ENCODE measurements at regions not wholly inside any gene's neighbourhood (a gene's known extent, or its start where the extent isn't known, plus 50 kb on each side); places are given as distances from the start of the nearest gene placed in this dataset.
A peak's percentile ranks its signal among the peaks of the same experiment; 100 is the strongest.
"Not testable (repeated sequence)": the region's sequence is repeated elsewhere in the genome, so short reads cannot be mapped to it uniquely, and the experiment has no call there.

GRCh38 chr15:62253294-62253693, 88.2 kb upstream of the C2CD4B start:
- TF ChIP-seq CTCF (conservative IDR thresholded peaks at IDR 0.05; ENCODE audit: low read length): no peak
- no peak overlapping the region for H3K4me3 ChIP-seq (ENCODE audit: low read length)
- no peak for DNase-seq (ENCODE audit: low read depth)

- TF ChIP-seq CTCF (conservative IDR thresholded peaks at IDR 0.05; ENCODE audit: low read length): peak; percentile 75
- no peak overlapping the region for H3K4me3 ChIP-seq (ENCODE audit: low read length)
- peak; percentile 34 for DNase-seq (ENCODE audit: low read depth)
Measured at GRCh38 chr15:62254137-62254934, 89.3 kb upstream of the C2CD4B start.

- not testable (repeated sequence) for DNase-seq (ENCODE audit: low read depth); H3K4me3 ChIP-seq (ENCODE audit: low read length)
Measured at GRCh38 chr15:62256430-62256829, 91.3 kb upstream of the C2CD4B start.

- no peak overlapping the region for H3K4me3 ChIP-seq (ENCODE audit: low read length)
- no peak for TF ChIP-seq CTCF (conservative IDR thresholded peaks at IDR 0.05; ENCODE audit: low read length)
- DNase-seq (ENCODE audit: low read depth): no peak
Measured at GRCh38 chr15:62257996-62258521, 93.0 kb upstream of the C2CD4B start.

GRCh38 chr15:62262305-62262941, 97.3 kb upstream of the C2CD4B start:
- no peak for TF ChIP-seq CTCF (conservative IDR thresholded peaks at IDR 0.05; ENCODE audit: low read length)
- no peak overlapping the region for H3K4me3 ChIP-seq (ENCODE audit: low read length)
- DNase-seq (ENCODE audit: low read depth): no peak

- H3K4me3 ChIP-seq (ENCODE audit: low read length): no peak overlapping the region
- no peak for DNase-seq (ENCODE audit: low read depth)
- no peak for TF ChIP-seq CTCF (conservative IDR thresholded peaks at IDR 0.05; ENCODE audit: low read length)
Measured at GRCh38 chr15:62264196-62264595, 99.1 kb upstream of the C2CD4B start.

- TF ChIP-seq CTCF (conservative IDR thresholded peaks at IDR 0.05; ENCODE audit: low read length): no peak
- no peak for DNase-seq (ENCODE audit: low read depth)
- H3K4me3 ChIP-seq (ENCODE audit: low read length): no peak overlapping the region
Measured at GRCh38 chr15:62269504-62269903, 104.4 kb upstream of the C2CD4B start.
